ENCODE measurements at regions not wholly inside any gene's neighbourhood (a gene's known extent, or its start where the extent isn't known, plus 50 kb on each side); places are given as distances from the start of the nearest gene placed in this dataset.
"Not testable (repeated sequence)": the region's sequence is repeated elsewhere in the genome, so short reads cannot be mapped to it uniquely, and the experiment has no call there.

GRCh38 chr1:148363979-148364378, 119.1 kb downstream of the PPIAL4G start:
- not testable (repeated sequence) for H3K36me3 ChIP-seq (ENCODE audit: control insufficient read depth, insufficient read depth, low read length); H3K4me3 ChIP-seq (replicated peaks in 1 of 4; ENCODE audit: control extremely low read depth in 1 of 4, insufficient read depth in 1 of 4, low read depth in 3 of 4, low read length in 4 of 4); H3K4me2 ChIP-seq (ENCODE audit: extremely low read depth, insufficient read depth, low read length); H3K9ac ChIP-seq (ENCODE audit: insufficient read depth, low read length); H3K79me2 ChIP-seq (ENCODE audit: control insufficient read depth, insufficient read depth, low read length); H3K4me1 ChIP-seq (ENCODE audit: control insufficient read depth, extremely low read depth, insufficient read depth, low read length); H3K9me3 ChIP-seq (ENCODE audit: control insufficient read depth, insufficient read depth, low read depth, low read length); H4K20me1 ChIP-seq (ENCODE audit: control insufficient read depth, extremely low read depth, insufficient read depth, low read length); DNase-seq (ENCODE audit: low read depth in 2 of 2); H2AFZ ChIP-seq (ENCODE audit: low read length); H3K27ac ChIP-seq (ENCODE audit: insufficient read depth, low read length)
- peaks cover 19% of the 10 kb centered on the region for H3K27me3 ChIP-seq (ENCODE audit: control insufficient read depth, insufficient read depth, low read length)

- TF ChIP-seq EZH2 (IDR thresholded peaks at IDR 0.05; ENCODE audit: low read length, missing control alignments): no peak
- no peak for TF ChIP-seq CTCF (conservative IDR thresholded peaks at IDR 0.05 in 1 of 2, IDR thresholded peaks at IDR 0.05 in 1 of 2; ENCODE audit: low read depth in 1 of 2, low read length in 2 of 2)
- no peak overlapping the region for H3K27ac ChIP-seq (ENCODE audit: insufficient read depth, low read length)
- H3K4me1 ChIP-seq (ENCODE audit: control insufficient read depth, extremely low read depth, insufficient read depth, low read length): no peaks in the 10 kb centered on the region
- H3K79me2 ChIP-seq (ENCODE audit: control insufficient read depth, insufficient read depth, low read length): no peaks in the 10 kb centered on the region
- no peaks in the 10 kb centered on the region for H4K20me1 ChIP-seq (ENCODE audit: control insufficient read depth, extremely low read depth, insufficient read depth, low read length)
- no peaks in the 10 kb centered on the region for H3K36me3 ChIP-seq (ENCODE audit: control insufficient read depth, insufficient read depth, low read length)
- H3K27me3 ChIP-seq (ENCODE audit: control insufficient read depth, insufficient read depth, low read length): peaks cover 19% of the 10 kb centered on the region
- H2AFZ ChIP-seq (ENCODE audit: low read length): no peak overlapping the region
- no peak overlapping the region for H3K9ac ChIP-seq (ENCODE audit: insufficient read depth, low read length)
- H3K4me3 ChIP-seq (replicated peaks in 1 of 4; ENCODE audit: control extremely low read depth in 1 of 4, insufficient read depth in 1 of 4, low read depth in 3 of 4, low read length in 4 of 4): no peak overlapping the region
- DNase-seq (ENCODE audit: low read depth in 2 of 2): peak in 1 of 2 donors; percentile 26
- no peaks in the 10 kb centered on the region for H3K9me3 ChIP-seq (ENCODE audit: control insufficient read depth, insufficient read depth, low read depth, low read length)
- H3K4me2 ChIP-seq (ENCODE audit: extremely low read depth, insufficient read depth, low read length): no peak overlapping the region
Observed at GRCh38 chr1:148363439-148363810, 119.7 kb downstream of the PPIAL4G start.

GRCh38 chr1:148362626-148363438, 120.3 kb downstream of the PPIAL4G start:
- H3K4me2 ChIP-seq (ENCODE audit: extremely low read depth, insufficient read depth, low read length): no peak overlapping the region
- H4K20me1 ChIP-seq (ENCODE audit: control insufficient read depth, extremely low read depth, insufficient read depth, low read length): no peaks in the 10 kb centered on the region
- no peak overlapping the region for H3K9ac ChIP-seq (ENCODE audit: insufficient read depth, low read length)
- no peaks in the 10 kb centered on the region for H3K79me2 ChIP-seq (ENCODE audit: control insufficient read depth, insufficient read depth, low read length)
- peak overlapping the region in 1 of 4 experiments; percentile 26 for H3K4me3 ChIP-seq (replicated peaks in 1 of 4; ENCODE audit: control extremely low read depth in 1 of 4, insufficient read depth in 1 of 4, low read depth in 3 of 4, low read length in 4 of 4)
- H3K9me3 ChIP-seq (ENCODE audit: control insufficient read depth, insufficient read depth, low read depth, low read length): no peaks in the 10 kb centered on the region
- no peak overlapping the region for H2AFZ ChIP-seq (ENCODE audit: low read length)
- H3K36me3 ChIP-seq (ENCODE audit: control insufficient read depth, insufficient read depth, low read length): no peaks in the 10 kb centered on the region
- no peak for TF ChIP-seq EZH2 (IDR thresholded peaks at IDR 0.05; ENCODE audit: low read length, missing control alignments)
- TF ChIP-seq CTCF (conservative IDR thresholded peaks at IDR 0.05 in 1 of 2, IDR thresholded peaks at IDR 0.05 in 1 of 2; ENCODE audit: low read depth in 1 of 2, low read length in 2 of 2): no peak
- no peaks in the 10 kb centered on the region for H3K4me1 ChIP-seq (ENCODE audit: control insufficient read depth, extremely low read depth, insufficient read depth, low read length)
- peaks cover 19% of the 10 kb centered on the region for H3K27me3 ChIP-seq (ENCODE audit: control insufficient read depth, insufficient read depth, low read length)
- DNase-seq (ENCODE audit: low read depth in 2 of 2): peak in 1 of 2 donors; percentile 74
- no peak overlapping the region for H3K27ac ChIP-seq (ENCODE audit: insufficient read depth, low read length)
